ENCODE measurements at regions not wholly inside any gene's neighbourhood (a gene's known extent, or its start where the extent isn't known, plus 50 kb on each side); places are given as distances from the start of the nearest gene placed in this dataset.

- CTCF ChIA-PET: no interaction called here
- no peak for ATAC-seq
- Histone ChIP-seq H4K20me1 (ENCODE audit: insufficient read depth) (no peaks in the 10 kb centered on the region), H3K36me3 (ENCODE audit: control insufficient read depth in 1 of 2, insufficient read depth in 2 of 2, low read length in 2 of 2) (no peaks in the 10 kb centered on the region), H3K27me3 (ENCODE audit: insufficient read depth, low read length) (no peaks in the 10 kb centered on the region), H3K9me3 (ENCODE audit: control insufficient read depth in 1 of 2, insufficient read depth in 1 of 2, low read depth in 1 of 2, low read length in 2 of 2) (peaks cover 5 to 54% of the 10 kb centered on the region in 2 experiments; a peak in 2 of 4 replicates), H2AFZ (ENCODE audit: low read depth, low read length, poor library complexity, severe bottlenecking) (no peak overlapping the region), H3K4me1 (ENCODE audit: control insufficient read depth in 1 of 2, insufficient read depth in 2 of 2, low read length in 2 of 2) (no peaks in the 10 kb centered on the region), H3K9me2 (ENCODE audit: insufficient read depth) (no peaks in the 10 kb centered on the region), H3K4me3 (replicated peaks in 1 of 2; ENCODE audit: low read depth in 1 of 2, low read length in 2 of 2) (no peak overlapping the region), H3K4me2 (ENCODE audit: low read length) (no peak overlapping the region), H3K27ac (ENCODE audit: low read depth, low read length) (no peak overlapping the region), H3K79me2 (ENCODE audit: insufficient read depth, low read length) (no peaks in the 10 kb centered on the region), H3K9ac (ENCODE audit: low read length) (no peak overlapping the region)
- intact Hi-C loops (cut with micrococcal nuclease): no loop called here
- TF ChIP-seq SRF (IDR thresholded peaks at IDR 0.05; ENCODE audit: low read depth) (no peak), CBX3 (IDR thresholded peaks at IDR 0.05; ENCODE audit: low read depth) (no peak), CEBPB (IDR thresholded peaks at IDR 0.05; ENCODE audit: low read depth) (no peak), POLR2A (IDR thresholded peaks at IDR 0.05; ENCODE audit: borderline replicate concordance, extremely low read depth, insufficient read depth, insufficient read length) (no peak), TCF7L2 (IDR thresholded peaks at IDR 0.05; ENCODE audit: borderline replicate concordance, extremely low read depth, insufficient read depth, insufficient read length) (no peak), ZNF274 (IDR thresholded peaks at IDR 0.05; ENCODE audit: low read depth, low read length) (no peak), JUND (IDR thresholded peaks at IDR 0.05) (no peak), ZFX (IDR thresholded peaks at IDR 0.05) (no peak), CTCF (IDR thresholded peaks at IDR 0.05 in 2 of 3, conservative IDR thresholded peaks at IDR 0.05 in 1 of 3; ENCODE audit: borderline replicate concordance in 1 of 3, insufficient read depth in 1 of 3, low read depth in 2 of 3, low read length in 2 of 3) (no peak)
- no peak for DNase-seq (ENCODE audit: low read depth, low spot score)
- POLR2A ChIA-PET: no interaction called here
- RAD21 ChIA-PET (ENCODE audit: low non-redundant PET in 1 of 2, low total read pairs in 2 of 2, uncharacterized antibody in 2 of 2, unreplicated experiment in 2 of 2): no interaction called here
- BruUV-seq (replicated peaks): no TSS peak
Measured at GRCh38 chr15:26129852-26130251, 266.7 kb upstream of the ATP10A start.

GRCh38 chr15:26128611-26129140 is 265.5 kb upstream of the ATP10A start:
- Histone ChIP-seq H2AFZ (ENCODE audit: low read depth, low read length, poor library complexity, severe bottlenecking) (no peak overlapping the region), H3K79me2 (ENCODE audit: insufficient read depth, low read length) (no peaks in the 10 kb centered on the region), H3K27ac (ENCODE audit: low read depth, low read length) (no peak overlapping the region), H3K9ac (ENCODE audit: low read length) (no peak overlapping the region), H3K36me3 (ENCODE audit: control insufficient read depth in 1 of 2, insufficient read depth in 2 of 2, low read length in 2 of 2) (no peaks in the 10 kb centered on the region), H3K27me3 (ENCODE audit: insufficient read depth, low read length) (no peaks in the 10 kb centered on the region), H3K4me2 (ENCODE audit: low read length) (no peak overlapping the region), H4K20me1 (ENCODE audit: insufficient read depth) (no peaks in the 10 kb centered on the region), H3K9me3 (ENCODE audit: control insufficient read depth in 1 of 2, insufficient read depth in 1 of 2, low read depth in 1 of 2, low read length in 2 of 2) (peaks cover 5 to 43% of the 10 kb centered on the region in 2 experiments; a peak in 2 of 4 replicates), H3K9me2 (ENCODE audit: insufficient read depth) (no peaks in the 10 kb centered on the region), H3K4me3 (replicated peaks in 1 of 2; ENCODE audit: low read depth in 1 of 2, low read length in 2 of 2) (no peak overlapping the region), H3K4me1 (ENCODE audit: control insufficient read depth in 1 of 2, insufficient read depth in 2 of 2, low read length in 2 of 2) (no peaks in the 10 kb centered on the region)
- intact Hi-C loops (cut with micrococcal nuclease): no loop called here
- POLR2A ChIA-PET: no interaction called here
- RAD21 ChIA-PET (ENCODE audit: low non-redundant PET in 1 of 2, low total read pairs in 2 of 2, uncharacterized antibody in 2 of 2, unreplicated experiment in 2 of 2): no interaction called here
- DNase-seq (ENCODE audit: low read depth, low spot score): no peak
- no peak for ATAC-seq
- BruUV-seq (replicated peaks): no TSS peak
- CTCF ChIA-PET: no interaction called here
- TF ChIP-seq CBX3 (IDR thresholded peaks at IDR 0.05; ENCODE audit: low read depth) (no peak), EZH2 (IDR thresholded peaks at IDR 0.05) (no peak), CTCF (IDR thresholded peaks at IDR 0.05 in 2 of 3, conservative IDR thresholded peaks at IDR 0.05 in 1 of 3; ENCODE audit: borderline replicate concordance in 1 of 3, insufficient read depth in 1 of 3, low read depth in 2 of 3, low read length in 2 of 3) (no peak), ZNF274 (IDR thresholded peaks at IDR 0.05; ENCODE audit: low read depth, low read length) (no peak), EGR1 (IDR thresholded peaks at IDR 0.05; ENCODE audit: low read depth) (no peak), ELF1 (IDR thresholded peaks at IDR 0.05; ENCODE audit: borderline replicate concordance, low read depth) (no peak), REST (IDR thresholded peaks at IDR 0.05; ENCODE audit: low read depth) (no peak)
